GM18511 (cell line): ENCODE measurements at regions not wholly inside any gene's neighbourhood (a gene's known extent, or its start where the extent isn't known, plus 50 kb on each side); places are given as distances from the start of the nearest gene placed in this dataset.
"Not testable (repeated sequence)": the region's sequence is repeated elsewhere in the genome, so short reads cannot be mapped to it uniquely, and the experiment has no call there.

Source experiments
- ATAC-seq: cut with Tn5 transposase; IDR thresholded peaks from one replicate; pipeline ENCODE4 v1.9.1; 2021; ENCODE audit warnings: mild to moderate bottlenecking, moderate library complexity; ENCODE audit not compliant: unreplicated experiment

GRCh38 chr20:19890445-19891051 lies 126.6 kb upstream of the NAA20 start:
- ATAC-seq, result no peak

DNA sequence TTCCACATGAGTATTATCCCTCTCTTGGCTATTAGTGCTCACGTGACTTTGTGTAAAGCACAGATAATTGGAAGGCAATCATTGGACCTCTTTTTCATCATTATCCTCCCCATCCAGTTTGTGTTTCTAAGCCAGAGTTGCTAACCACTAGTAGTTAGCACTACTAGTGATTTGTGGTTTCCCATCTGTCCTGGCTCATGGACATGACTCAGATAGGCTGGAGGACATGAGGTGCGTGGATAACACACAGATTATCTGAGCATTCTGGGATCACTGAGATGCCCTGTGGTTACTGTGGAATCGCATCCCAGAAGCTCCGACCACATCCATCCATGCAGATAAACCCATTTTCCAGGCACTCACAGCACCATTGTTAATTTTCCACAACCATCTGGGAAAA lies 123.8 kb upstream of the NAA20 start:
- no peak for ATAC-seq

- no peak for ATAC-seq
Measured at GRCh38 chr20:19895761-19896160, 121.4 kb upstream of the NAA20 start.

- ATAC-seq, result no peak
Measured at GRCh38 chr20:19897891-19898290, 119.3 kb upstream of the NAA20 start.

DNA sequence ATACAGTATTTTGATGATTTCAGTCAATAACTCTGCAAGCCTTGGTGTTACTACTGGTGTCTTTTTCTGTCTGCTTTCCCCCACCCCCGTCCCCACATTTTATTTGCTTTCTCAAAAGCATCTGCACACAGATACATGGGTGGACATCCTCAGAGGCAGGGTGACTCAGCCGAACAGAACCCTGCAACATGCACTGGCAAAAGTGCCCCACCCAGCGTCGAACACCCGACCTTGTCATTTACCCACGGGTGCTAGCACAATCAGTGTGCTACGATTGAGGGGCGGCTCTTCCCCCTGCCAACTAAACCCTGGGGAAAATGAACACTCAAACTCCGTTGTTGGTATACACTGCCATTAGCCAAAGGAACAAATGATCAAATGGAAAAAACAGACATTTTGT lies 115.9 kb upstream of the NAA20 start:
- no peak for ATAC-seq

- peak; percentile 79 for ATAC-seq
Measured at GRCh38 chr20:19903168-19903811, 113.9 kb upstream of the NAA20 start.

DNA sequence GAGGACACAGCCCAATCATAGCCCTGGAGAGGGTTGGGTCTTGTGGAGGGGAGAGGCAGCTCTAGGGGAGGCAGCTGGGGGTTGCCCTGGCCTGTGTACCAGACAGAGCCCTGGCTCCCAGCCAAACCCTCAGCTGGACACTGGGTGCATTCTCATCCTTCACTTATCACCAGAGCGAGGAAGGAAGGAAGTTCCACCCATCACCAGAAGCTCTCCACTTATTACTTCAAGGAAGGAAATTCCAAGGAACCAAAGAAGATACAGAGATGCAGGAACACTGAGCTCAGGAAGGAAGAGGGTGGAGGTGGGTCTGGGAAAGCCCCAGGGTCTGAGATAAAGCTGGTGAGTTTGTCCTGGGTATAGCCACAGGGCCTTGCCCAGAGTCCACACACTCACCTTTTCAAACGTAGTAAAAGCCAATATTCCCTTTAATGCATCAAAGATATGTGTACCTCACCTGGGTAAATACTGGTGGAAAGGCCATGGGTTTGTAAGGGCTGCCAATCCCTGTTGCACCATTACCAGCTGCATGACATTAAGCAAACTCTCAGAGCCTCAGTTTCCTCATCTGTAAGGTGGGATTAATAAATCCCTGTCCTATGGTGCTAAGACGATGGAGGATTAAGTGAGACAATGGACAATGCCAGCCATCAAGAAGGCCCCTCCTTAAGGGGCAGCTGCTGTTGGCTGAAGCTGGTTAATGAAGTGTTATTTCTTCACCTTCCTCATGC lies 109.7 kb upstream of the NAA20 start:
- no peak for ATAC-seq

DNA sequence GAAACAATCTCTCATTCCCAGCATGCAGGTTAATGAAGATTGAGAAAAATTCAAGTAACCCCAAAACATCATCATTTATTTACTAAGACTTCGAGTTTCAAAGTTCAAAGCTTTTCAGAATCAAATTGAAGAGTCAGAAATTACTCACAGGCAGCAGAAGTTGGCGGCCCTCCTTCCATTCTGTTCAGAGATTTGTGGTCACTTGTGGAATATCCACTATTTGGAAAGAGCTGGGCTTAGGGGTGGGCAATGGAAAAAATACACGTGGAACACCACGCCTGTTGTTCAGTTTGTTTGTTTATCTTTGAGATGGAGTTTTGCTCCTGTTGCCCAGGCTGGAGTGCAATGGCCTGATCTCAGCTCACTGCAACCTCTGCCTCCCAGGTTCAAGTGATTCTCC lies 108.6 kb upstream of the NAA20 start:
- ATAC-seq, result no peak

GRCh38 chr20:19909725-19910124 lies 107.4 kb upstream of the NAA20 start:
- ATAC-seq, result no peak

DNA sequence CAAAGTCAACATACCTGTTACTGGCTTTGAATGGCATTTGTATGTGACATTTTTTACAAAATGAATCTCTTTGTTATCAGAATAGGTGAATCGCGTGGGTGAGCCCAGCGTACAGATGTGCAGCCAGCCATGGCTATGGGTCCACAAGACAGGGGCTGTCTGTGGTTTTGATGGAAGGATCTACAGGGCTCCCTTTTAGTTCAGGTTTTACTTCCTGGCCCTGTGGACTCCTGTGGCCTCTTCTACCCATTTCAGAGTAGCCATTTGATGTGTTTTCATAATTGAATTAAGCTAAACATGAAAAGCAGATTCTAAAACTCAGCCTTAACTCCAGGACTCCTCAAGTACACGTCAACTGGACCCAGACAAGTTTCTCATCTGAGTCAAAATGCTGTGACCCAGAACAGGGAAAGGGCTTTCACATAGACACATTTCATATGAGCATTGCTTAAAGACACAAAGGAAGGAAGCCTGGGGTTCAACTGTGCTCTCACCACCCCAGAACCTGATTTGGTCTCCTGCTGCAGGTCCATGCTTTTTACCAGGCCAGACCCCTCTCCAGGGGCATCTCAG lies 105.3 kb upstream of the NAA20 start:
- ATAC-seq, result no peak

DNA sequence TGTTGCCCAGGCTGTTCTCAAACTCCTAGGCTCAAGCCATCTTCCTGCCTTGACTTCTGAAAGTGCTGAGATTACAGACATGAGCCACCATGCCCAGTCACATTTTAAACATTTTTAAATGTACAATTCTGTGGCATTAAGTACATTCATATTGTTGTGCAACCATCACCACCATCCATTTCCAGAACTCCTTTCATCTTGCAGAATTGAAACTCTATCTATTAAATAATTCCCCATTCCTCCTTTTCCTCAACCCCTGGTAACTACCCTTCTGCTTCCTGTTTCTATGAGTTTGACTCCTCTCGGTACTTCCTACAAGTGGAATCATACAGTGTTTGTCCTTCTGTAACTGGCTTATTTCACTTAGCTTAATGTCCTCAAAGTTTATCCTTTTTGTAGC lies 103.8 kb upstream of the NAA20 start:
- ATAC-seq, result no peak

DNA sequence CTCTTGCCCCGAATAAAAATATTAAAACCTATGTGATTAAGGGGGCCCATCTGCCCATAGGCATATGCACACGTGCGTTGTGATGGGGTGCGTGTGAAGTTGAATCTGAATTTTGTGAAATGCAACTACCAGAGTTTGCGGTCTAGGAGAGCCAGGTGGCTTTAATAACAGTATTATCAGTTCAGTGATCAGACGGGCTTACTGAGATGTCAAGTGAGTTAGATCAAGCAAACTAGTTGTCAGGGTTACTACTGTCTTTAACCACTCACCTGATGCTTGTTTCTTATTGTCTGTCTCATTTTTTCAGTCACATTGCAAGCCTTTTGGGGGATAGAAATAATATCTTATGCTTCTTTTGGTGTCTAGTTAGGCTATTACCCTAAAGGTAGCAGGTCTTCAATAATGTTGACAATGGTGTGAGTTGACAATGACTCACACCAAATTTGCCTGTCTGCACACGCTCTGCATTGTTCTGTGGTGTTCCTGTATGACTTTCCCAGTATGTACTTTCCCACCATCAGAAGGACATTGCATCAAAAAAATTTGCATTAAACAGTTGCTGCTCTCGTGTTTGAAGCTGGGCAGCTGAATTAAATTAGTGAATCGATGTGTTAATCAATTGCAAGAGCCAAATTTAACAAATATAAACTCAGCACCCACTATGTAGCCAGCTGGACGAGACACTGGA lies 103.1 kb upstream of the NAA20 start:
- no peak for ATAC-seq

DNA sequence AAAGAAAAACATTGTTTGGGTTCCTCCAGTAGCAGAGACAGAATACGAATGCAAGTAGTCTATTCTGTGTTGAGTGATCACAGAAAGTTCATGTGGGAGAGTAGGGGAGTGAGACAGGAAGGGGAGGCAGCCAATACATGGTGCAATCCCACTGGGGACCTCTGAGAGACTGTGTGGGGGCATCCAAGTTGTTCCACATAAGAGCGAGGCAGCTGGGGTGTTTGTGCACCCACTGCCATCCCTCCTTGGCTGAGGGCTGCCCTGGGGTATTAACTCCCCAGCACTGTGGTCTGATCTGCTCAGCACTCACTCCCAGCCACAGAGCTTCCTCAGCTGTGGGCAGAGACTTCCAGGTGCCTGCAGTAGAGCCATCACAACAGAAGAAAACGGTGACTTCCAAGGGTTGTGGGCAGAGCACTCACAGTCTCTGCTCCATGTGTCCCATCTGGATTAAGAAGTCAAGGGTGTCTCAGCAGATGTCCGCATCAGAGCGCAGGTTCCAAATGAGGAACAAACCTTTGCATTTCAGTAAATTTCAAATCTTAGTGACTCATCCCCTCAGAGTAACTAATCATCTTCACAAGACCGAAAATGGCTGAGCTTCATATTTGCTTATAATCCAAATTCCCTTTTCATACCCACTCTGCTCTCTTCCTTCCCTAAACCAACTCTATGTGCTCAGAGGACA lies 101.9 kb upstream of the NAA20 start:
- no peak for ATAC-seq

DNA sequence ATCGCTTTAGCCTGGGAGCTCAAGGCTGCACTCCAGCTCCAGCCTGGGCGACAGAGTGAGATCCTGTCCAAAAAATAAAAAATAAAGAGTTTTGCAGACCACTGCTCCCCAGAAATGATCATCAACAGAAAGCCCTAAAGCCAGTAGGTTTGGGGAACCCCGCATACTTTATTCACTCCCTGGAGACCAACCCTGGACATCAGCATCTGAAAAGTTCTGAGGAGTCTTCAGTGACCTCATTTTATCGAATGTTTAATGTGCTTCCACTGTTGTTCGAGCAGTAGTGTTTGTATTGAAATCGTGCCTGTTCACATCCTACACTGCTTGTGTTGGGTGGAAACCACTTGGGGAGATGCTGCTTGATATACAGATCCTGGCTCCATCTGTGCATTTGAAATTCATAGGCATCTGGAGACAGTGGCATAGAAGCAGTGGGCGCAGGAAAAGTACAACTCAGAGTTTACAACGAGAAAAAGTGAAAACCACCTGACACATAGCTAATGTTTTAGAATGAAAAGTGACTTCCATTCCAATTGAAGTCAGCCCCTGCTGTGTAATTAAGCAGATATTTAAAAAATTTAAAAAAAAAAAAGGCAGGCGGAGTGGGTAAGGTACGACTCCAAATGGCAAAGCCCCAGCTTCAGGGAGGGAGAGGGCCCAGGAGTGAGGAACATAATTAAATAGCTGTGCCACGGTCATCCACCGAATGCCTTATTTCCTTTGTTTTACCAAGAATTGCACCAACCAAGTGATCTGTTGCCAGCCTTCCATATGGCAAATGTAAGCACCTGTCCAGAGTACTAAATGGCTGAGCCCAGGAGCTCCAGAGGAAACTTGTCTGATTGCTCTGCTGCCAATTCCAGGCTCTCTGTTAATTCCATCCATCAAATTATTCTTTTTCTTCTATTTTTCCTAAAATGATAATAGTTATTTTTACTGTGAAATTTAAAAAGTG lies 100.4 kb upstream of the NAA20 start:
- no peak for ATAC-seq

- no peak for ATAC-seq
Measured at GRCh38 chr20:19918965-19919329, 98.2 kb upstream of the NAA20 start.

GRCh38 chr20:19920381-19921138 lies 96.6 kb upstream of the NAA20 start:
- no peak for ATAC-seq

DNA sequence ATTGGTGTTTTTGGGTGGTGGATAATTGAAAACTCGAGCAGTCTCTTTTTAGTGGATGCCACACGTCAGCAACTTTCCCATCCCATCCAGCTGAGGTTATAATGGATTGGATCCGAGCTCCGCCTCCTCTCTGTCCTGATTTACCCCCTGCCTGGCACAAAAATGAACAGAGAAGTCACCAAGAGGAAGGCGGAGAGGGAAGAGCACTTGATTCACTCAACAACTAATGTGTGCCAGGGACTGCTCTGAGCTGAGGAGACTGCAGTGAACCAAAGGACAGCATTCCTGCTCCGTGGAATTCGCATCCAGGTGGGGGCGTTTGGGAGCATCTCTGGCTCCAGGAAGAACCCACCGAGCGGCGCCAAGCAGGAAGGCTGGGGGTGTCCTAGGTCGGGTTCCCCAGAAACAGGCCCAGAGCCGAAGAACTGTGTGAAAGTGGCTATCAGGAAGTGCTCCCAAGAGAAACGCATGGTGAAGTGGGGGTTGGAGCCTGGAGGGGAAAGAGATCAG lies 95.8 kb upstream of the NAA20 start:
- no peak for ATAC-seq

GRCh38 chr20:19921829-19922228 lies 95.3 kb upstream of the NAA20 start:
- ATAC-seq, result not testable (repeated sequence)

GRCh38 chr20:19922716-19923115 lies 94.4 kb upstream of the NAA20 start:
- no peak for ATAC-seq
